Astrocyte (in vitro differentiated cells and primary cell): ENCODE measurements at regions not wholly inside any gene's neighbourhood (a gene's known extent, or its start where the extent isn't known, plus 50 kb on each side); places are given as distances from the start of the nearest gene placed in this dataset.
A peak's percentile ranks its signal among the peaks of the same experiment; 100 is the strongest.
"Not testable (repeated sequence)": the region's sequence is repeated elsewhere in the genome, so short reads cannot be mapped to it uniquely, and the experiment has no call there.

Experiments used
- DNase-seq: peaks from one replicate; pipeline ENCODE4 v3.0.0-alpha.2; 2010; ENCODE audit warnings: low read depth
- FAIRE-seq: peaks from 2 replicates; lab custom pipeline; 2011; peaks lifted over from hg19 to GRCh38; lab: Jason Lieb, UNC
- H2AFZ ChIP-seq: 2 replicates; pipeline ENCODE4 v1.6.0; 2012; ENCODE audit warnings: low read depth, low read length, inconsistent platforms
- H3K27ac ChIP-seq: 2 replicates; pipeline ENCODE4 v1.5.1; 2011; ENCODE audit warnings: low read depth, low read length, inconsistent platforms
- H3K27me3 ChIP-seq: 2 replicates; pipeline ENCODE4 v1.6.0; 2011; ENCODE audit warnings: low read length, inconsistent platforms; ENCODE audit not compliant: insufficient read depth
- H3K36me3 ChIP-seq: 2 replicates; pipeline ENCODE4 v1.5.1; 2011; ENCODE audit warnings: low read length, inconsistent platforms; ENCODE audit not compliant: insufficient read depth
- H3K4me1 ChIP-seq: 2 replicates; pipeline ENCODE4 v1.5.1; 2011; ENCODE audit warnings: low read length, inconsistent platforms; ENCODE audit not compliant: insufficient read depth
- H3K4me2 ChIP-seq: 2 replicates; pipeline ENCODE4 v1.6.0; 2012; ENCODE audit warnings: low read length, inconsistent platforms
- H3K4me3 ChIP-seq: 2 replicates; pipeline ENCODE4 v1.5.1; 2011; ENCODE audit warnings: low read depth, mild to moderate bottlenecking, low read length, inconsistent platforms; ENCODE audit not compliant: insufficient read depth
- H3K79me2 ChIP-seq: 2 replicates; pipeline ENCODE4 v1.6.0; 2012; ENCODE audit warnings: mild to moderate bottlenecking, low read length, inconsistent platforms; ENCODE audit not compliant: insufficient read depth
- H3K9ac ChIP-seq: 2 replicates; pipeline ENCODE4 v1.6.0; 2012; ENCODE audit warnings: mild to moderate bottlenecking, low read length, inconsistent platforms
- H3K9me3 ChIP-seq: 2 replicates; pipeline ENCODE4 v1.5.1; 2012; ENCODE audit warnings: low read depth, mild to moderate bottlenecking, low read length, inconsistent platforms; ENCODE audit not compliant: insufficient read depth
- H4K20me1 ChIP-seq: 2 replicates; pipeline ENCODE4 v1.6.0; 2012; ENCODE audit warnings: low read length, inconsistent platforms; ENCODE audit not compliant: insufficient read depth
- H3K27ac Mint-ChIP-seq: one replicate; pipeline ENCODE4 v1.8.0; 2021; ENCODE audit warnings: mild to moderate bottlenecking, mixed read lengths; ENCODE audit not compliant: unreplicated experiment
- H3K27me3 Mint-ChIP-seq: one replicate; pipeline ENCODE4 v1.8.0; 2021; ENCODE audit warnings: low read depth, mixed read lengths; ENCODE audit not compliant: unreplicated experiment
- H3K36me3 Mint-ChIP-seq: one replicate; pipeline ENCODE4 v1.8.0; 2021; ENCODE audit warnings: low read depth, mixed read lengths; ENCODE audit not compliant: unreplicated experiment
- H3K4me1 Mint-ChIP-seq: one replicate; pipeline ENCODE4 v1.8.0; 2021; ENCODE audit warnings: low read depth, mixed read lengths; ENCODE audit not compliant: unreplicated experiment
- H3K4me3 Mint-ChIP-seq: one replicate; pipeline ENCODE4 v1.8.0; 2021; ENCODE audit warnings: mild to moderate bottlenecking, moderate library complexity, mixed read lengths; ENCODE audit not compliant: unreplicated experiment
- H3K9me3 Mint-ChIP-seq: one replicate; pipeline ENCODE4 v1.8.0; 2021; ENCODE audit warnings: mild to moderate bottlenecking, mixed read lengths; ENCODE audit not compliant: unreplicated experiment
- EZH2 ChIP-seq: IDR thresholded peaks from 2 replicates; pipeline ENCODE4 v1.6.1; 2012; ENCODE audit warnings: mild to moderate bottlenecking, low read length, inconsistent platforms; ENCODE audit not compliant: insufficient read depth
- TF ChIP-seq, protein P1 (sequence below): IDR thresholded peaks from 2 replicates; pipeline ENCODE4 v1.5.1; 2011; ENCODE audit warnings: low read depth, mild to moderate bottlenecking, inconsistent platforms, low read length, moderate library complexity; ENCODE audit not compliant: insufficient read depth

DNA sequence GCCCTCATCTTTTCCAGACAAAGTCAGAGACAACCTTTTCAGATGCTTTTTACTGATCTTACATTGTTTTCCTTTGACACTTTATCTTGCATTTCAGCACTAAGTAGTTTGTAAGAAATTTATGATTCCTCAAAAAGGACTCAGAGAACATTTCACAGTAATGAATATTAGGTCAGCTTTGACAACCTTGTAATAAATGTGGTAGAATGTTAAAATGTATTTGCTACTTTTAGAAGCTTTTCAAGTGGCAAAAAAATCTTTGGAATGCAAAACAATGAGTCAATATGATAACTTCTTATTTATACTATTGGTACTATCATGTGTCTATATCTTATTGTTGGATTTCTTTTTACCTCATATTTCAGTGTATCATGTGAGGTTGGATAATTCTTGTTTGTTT, 146.2 kb upstream of the FAT4 start:
- no peaks in the 10 kb centered on the region for H3K36me3 ChIP-seq
- no peak overlapping the region for H3K27ac ChIP-seq
- no peaks in the 10 kb centered on the region for H3K27me3 ChIP-seq
- no peaks in the 10 kb centered on the region for H3K79me2 ChIP-seq
- Mint-ChIP-seq H3K4me3 (no peak overlapping the region), H3K36me3 (no peaks in the 10 kb centered on the region), H3K27me3 (no peaks in the 10 kb centered on the region), H3K27ac (no peak overlapping the region), H3K9me3 (no peaks in the 10 kb centered on the region), H3K4me1 (peaks cover 2% of the 10 kb centered on the region)
- H3K9me3 ChIP-seq: no peaks in the 10 kb centered on the region
- no peaks in the 10 kb centered on the region for H4K20me1 ChIP-seq
- H2AFZ ChIP-seq: no peak overlapping the region
- no peaks in the 10 kb centered on the region for H3K4me1 ChIP-seq
- no peak overlapping the region for H3K9ac ChIP-seq
- FAIRE-seq: no peak
- H3K4me2 ChIP-seq: no peak overlapping the region
- peak; percentile 40 for DNase-seq
- TF ChIP-seq EZH2: no peak
- TF ChIP-seq, protein P1, sequence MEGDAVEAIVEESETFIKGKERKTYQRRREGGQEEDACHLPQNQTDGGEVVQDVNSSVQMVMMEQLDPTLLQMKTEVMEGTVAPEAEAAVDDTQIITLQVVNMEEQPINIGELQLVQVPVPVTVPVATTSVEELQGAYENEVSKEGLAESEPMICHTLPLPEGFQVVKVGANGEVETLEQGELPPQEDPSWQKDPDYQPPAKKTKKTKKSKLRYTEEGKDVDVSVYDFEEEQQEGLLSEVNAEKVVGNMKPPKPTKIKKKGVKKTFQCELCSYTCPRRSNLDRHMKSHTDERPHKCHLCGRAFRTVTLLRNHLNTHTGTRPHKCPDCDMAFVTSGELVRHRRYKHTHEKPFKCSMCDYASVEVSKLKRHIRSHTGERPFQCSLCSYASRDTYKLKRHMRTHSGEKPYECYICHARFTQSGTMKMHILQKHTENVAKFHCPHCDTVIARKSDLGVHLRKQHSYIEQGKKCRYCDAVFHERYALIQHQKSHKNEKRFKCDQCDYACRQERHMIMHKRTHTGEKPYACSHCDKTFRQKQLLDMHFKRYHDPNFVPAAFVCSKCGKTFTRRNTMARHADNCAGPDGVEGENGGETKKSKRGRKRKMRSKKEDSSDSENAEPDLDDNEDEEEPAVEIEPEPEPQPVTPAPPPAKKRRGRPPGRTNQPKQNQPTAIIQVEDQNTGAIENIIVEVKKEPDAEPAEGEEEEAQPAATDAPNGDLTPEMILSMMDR: no peak
- no peak overlapping the region for H3K4me3 ChIP-seq

DNA sequence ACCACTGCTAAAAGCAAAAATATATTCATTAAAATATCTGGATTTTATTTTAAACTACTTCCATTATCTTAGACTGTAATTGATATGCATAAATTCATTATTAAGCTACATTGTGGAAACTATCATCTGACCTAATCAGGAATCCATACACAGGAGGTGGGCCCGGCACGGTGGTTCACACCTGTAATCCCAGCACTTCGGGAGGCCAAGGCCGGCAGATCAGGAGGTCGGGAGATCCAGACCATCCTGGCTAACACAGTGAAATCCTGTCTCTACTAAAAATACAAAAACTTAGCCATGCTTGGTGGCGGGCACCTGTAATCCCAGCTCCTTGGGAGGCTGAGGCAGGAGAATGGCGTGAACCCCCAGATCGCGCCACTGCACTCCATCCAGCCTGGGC, 148.7 kb upstream of the FAT4 start:
- H3K79me2 ChIP-seq, H3K4me3 ChIP-seq, H3K27me3 ChIP-seq, H3K36me3 ChIP-seq, DNase-seq, H2AFZ ChIP-seq, H3K9me3 ChIP-seq, H3K4me1 Mint-ChIP-seq, H3K9ac ChIP-seq, H3K36me3 Mint-ChIP-seq, FAIRE-seq, H3K27ac Mint-ChIP-seq, H3K27ac ChIP-seq, H4K20me1 ChIP-seq, H3K27me3 Mint-ChIP-seq, H3K4me2 ChIP-seq, H3K4me1 ChIP-seq, H3K9me3 Mint-ChIP-seq, H3K4me3 Mint-ChIP-seq: not testable (repeated sequence)

- H3K4me1 Mint-ChIP-seq: no peaks in the 10 kb centered on the region
- H3K9me3 Mint-ChIP-seq: peaks cover 3% of the 10 kb centered on the region
Measured at GRCh38 chr4:125159001-125159400, 155.8 kb upstream of the FAT4 start.

More at GRCh38 chr4:125159001-125159400, 155.8 kb upstream of the FAT4 start:
- H3K9ac ChIP-seq: no peak overlapping the region
- no peak overlapping the region for H3K27ac ChIP-seq
- DNase-seq (no peak), FAIRE-seq (no peak)
- Mint-ChIP-seq H3K27me3 (no peaks in the 10 kb centered on the region), H3K36me3 (no peaks in the 10 kb centered on the region), H3K4me3 (no peak overlapping the region), H3K27ac (no peak overlapping the region)
- no peak for TF ChIP-seq EZH2
- TF ChIP-seq, protein P1: no peak
- H3K4me3 ChIP-seq: no peak overlapping the region
- no peaks in the 10 kb centered on the region for H3K9me3 ChIP-seq
- no peaks in the 10 kb centered on the region for H4K20me1 ChIP-seq
- no peaks in the 10 kb centered on the region for H3K79me2 ChIP-seq
- H3K4me2 ChIP-seq: no peak overlapping the region
- no peak overlapping the region for H2AFZ ChIP-seq
- H3K4me1 ChIP-seq: no peaks in the 10 kb centered on the region
- no peaks in the 10 kb centered on the region for H3K36me3 ChIP-seq
- no peaks in the 10 kb centered on the region for H3K27me3 ChIP-seq
